SK-N-SH treated with all-trans-retinoic acid at 6 μM for 48 hours (cell line): ENCODE measurements at regions not wholly inside any gene's neighbourhood (a gene's known extent, or its start where the extent isn't known, plus 50 kb on each side); places are given as distances from the start of the nearest gene placed in this dataset.
"Not testable (repeated sequence)": the region's sequence is repeated elsewhere in the genome, so short reads cannot be mapped to it uniquely, and the experiment has no call there.

Source experiments
- ATAC-seq: fragments of 200-7000 bp; cut with Tn5 transposase; 3 replicates; pipeline ENCODE4 v1.9.1; 2020; ENCODE audit warnings: mild to moderate bottlenecking, moderate library complexity
- BACH2 ChIP-seq: fragments of 250-450 bp; sonication (Bioruptor Pico); IDR thresholded peaks from 2 replicates; pipeline ENCODE4 v1.9.0; 2021; ENCODE audit warnings: mild to moderate bottlenecking, borderline replicate concordance
- CREB5 ChIP-seq: fragments of 250-450 bp; sonication (Bioruptor Pico); IDR thresholded peaks from 2 replicates; pipeline ENCODE4 v1.5.1; 2020; ENCODE audit warnings: low read depth, mild to moderate bottlenecking, moderate library complexity
- CSDC2 ChIP-seq: fragments of 250-450 bp; sonication (Bioruptor Pico); IDR thresholded peaks from 2 replicates; pipeline ENCODE4 v1.5.0; 2020; ENCODE audit warnings: mild to moderate bottlenecking, moderate library complexity
- CSRNP3 ChIP-seq: fragments of 250-450 bp; sonication (Bioruptor Pico); IDR thresholded peaks from 2 replicates; pipeline ENCODE4 v1.5.1; 2021; ENCODE audit warnings: mild to moderate bottlenecking, moderate library complexity
- ISL1 ChIP-seq: fragments of 250-450 bp; sonication (Bioruptor Pico); IDR thresholded peaks from 2 replicates; pipeline ENCODE4 v2.1.2; 2022; ENCODE audit warnings: mild to moderate bottlenecking, moderate library complexity
- OSR1 ChIP-seq: fragments of 250-450 bp; sonication (Bioruptor Pico); IDR thresholded peaks from 2 replicates; pipeline ENCODE4 v1.8.0; 2022; ENCODE audit warnings: moderate library complexity, mild to moderate bottlenecking, inconsistent platforms
- PPARA ChIP-seq: fragments of 250-450 bp; sonication (Bioruptor Pico); IDR thresholded peaks from 2 replicates; pipeline ENCODE4 v1.5.0; 2020; ENCODE audit warnings: mild to moderate bottlenecking, borderline replicate concordance
- RARB ChIP-seq: fragments of 250-450 bp; sonication (Bioruptor Pico); IDR thresholded peaks from 2 replicates; pipeline ENCODE4 v1.8.0; 2021; ENCODE audit warnings: mild to moderate bottlenecking, moderate library complexity
- SNAI2 ChIP-seq: fragments of 250-450 bp; sonication (Bioruptor Pico); IDR thresholded peaks from 2 replicates; pipeline ENCODE4 v1.5.0; 2020; ENCODE audit warnings: mild to moderate bottlenecking, moderate library complexity
- TCF4 ChIP-seq: fragments of 250-450 bp; sonication (Bioruptor Pico); IDR thresholded peaks from 2 replicates; pipeline ENCODE4 v1.8.0; 2021; ENCODE audit warnings: mild to moderate bottlenecking, moderate library complexity, borderline replicate concordance
- TOX ChIP-seq: fragments of 250-450 bp; sonication (Bioruptor Pico); IDR thresholded peaks from 2 replicates; pipeline ENCODE4 v1.8.0; 2021; ENCODE audit warnings: mild to moderate bottlenecking, moderate library complexity, borderline replicate concordance
- TSHZ2 ChIP-seq: fragments of 250-450 bp; sonication (Bioruptor Pico); IDR thresholded peaks from 2 replicates; pipeline ENCODE4 v1.5.0; 2020; ENCODE audit warnings: mild to moderate bottlenecking, moderate library complexity
- ZC3H10 ChIP-seq: fragments of 250-450 bp; sonication (Bioruptor Pico); IDR thresholded peaks from 2 replicates; pipeline ENCODE4 v1.5.1; 2021; ENCODE audit warnings: mild to moderate bottlenecking, moderate library complexity
- ZFP3 ChIP-seq: fragments of 250-450 bp; sonication (Bioruptor Pico); IDR thresholded peaks from 2 replicates; pipeline ENCODE4 v1.5.0; 2020; ENCODE audit warnings: mild to moderate bottlenecking, moderate library complexity
- ZFP30 ChIP-seq: fragments of 450-650 bp; formaldehyde crosslinking; IDR thresholded peaks from 2 replicates; pipeline ENCODE4 v1.5.0; 2022; ENCODE audit warnings: mild to moderate bottlenecking, moderate library complexity
- ZNF70 ChIP-seq: fragments of 450-650 bp; formaldehyde crosslinking; IDR thresholded peaks from 2 replicates; pipeline ENCODE4 v1.5.0; 2020; ENCODE audit warnings: mild to moderate bottlenecking, moderate library complexity
- ZNF8 ChIP-seq: fragments of 450-650 bp; formaldehyde crosslinking; IDR thresholded peaks from 2 replicates; pipeline ENCODE4 v1.5.0; 2020; ENCODE audit warnings: mild to moderate bottlenecking, moderate library complexity
- TF ChIP-seq, protein P1 (sequence below): fragments of 250-450 bp; sonication (Bioruptor Pico); IDR thresholded peaks from 2 replicates; pipeline ENCODE4 v1.8.0; 2020; ENCODE audit warnings: mild to moderate bottlenecking, moderate library complexity, borderline replicate concordance

- no peak for ATAC-seq
- TF ChIP-seq TOX (CRISPR knock-in tag): no peak
- TF ChIP-seq BACH2 (CRISPR knock-in tag): no peak
- no peak for TF ChIP-seq ISL1 (CRISPR knock-in tag)
- no peak for TF ChIP-seq SNAI2 (CRISPR knock-in tag)
- no peak for TF ChIP-seq CSDC2
- TF ChIP-seq CSRNP3 (CRISPR knock-in tag): no peak
- TF ChIP-seq, protein P1, sequence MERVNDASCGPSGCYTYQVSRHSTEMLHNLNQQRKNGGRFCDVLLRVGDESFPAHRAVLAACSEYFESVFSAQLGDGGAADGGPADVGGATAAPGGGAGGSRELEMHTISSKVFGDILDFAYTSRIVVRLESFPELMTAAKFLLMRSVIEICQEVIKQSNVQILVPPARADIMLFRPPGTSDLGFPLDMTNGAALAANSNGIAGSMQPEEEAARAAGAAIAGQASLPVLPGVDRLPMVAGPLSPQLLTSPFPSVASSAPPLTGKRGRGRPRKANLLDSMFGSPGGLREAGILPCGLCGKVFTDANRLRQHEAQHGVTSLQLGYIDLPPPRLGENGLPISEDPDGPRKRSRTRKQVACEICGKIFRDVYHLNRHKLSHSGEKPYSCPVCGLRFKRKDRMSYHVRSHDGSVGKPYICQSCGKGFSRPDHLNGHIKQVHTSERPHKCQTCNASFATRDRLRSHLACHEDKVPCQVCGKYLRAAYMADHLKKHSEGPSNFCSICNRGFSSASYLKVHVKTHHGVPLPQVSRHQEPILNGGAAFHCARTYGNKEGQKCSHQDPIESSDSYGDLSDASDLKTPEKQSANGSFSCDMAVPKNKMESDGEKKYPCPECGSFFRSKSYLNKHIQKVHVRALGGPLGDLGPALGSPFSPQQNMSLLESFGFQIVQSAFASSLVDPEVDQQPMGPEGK: no peak
- no peak for TF ChIP-seq ZFP30 (CRISPR knock-in tag)
- no peak for TF ChIP-seq OSR1 (CRISPR knock-in tag)
- no peak for TF ChIP-seq CREB5
Observed at GRCh38 chr19:7400815-7401214, 52.1 kb downstream of the ARHGEF18 start.

GRCh38 chr19:7401694-7402093, 53.0 kb downstream of the ARHGEF18 start:
- TF ChIP-seq ZFP30 (CRISPR knock-in tag): no peak
- ATAC-seq: no peak

DNA sequence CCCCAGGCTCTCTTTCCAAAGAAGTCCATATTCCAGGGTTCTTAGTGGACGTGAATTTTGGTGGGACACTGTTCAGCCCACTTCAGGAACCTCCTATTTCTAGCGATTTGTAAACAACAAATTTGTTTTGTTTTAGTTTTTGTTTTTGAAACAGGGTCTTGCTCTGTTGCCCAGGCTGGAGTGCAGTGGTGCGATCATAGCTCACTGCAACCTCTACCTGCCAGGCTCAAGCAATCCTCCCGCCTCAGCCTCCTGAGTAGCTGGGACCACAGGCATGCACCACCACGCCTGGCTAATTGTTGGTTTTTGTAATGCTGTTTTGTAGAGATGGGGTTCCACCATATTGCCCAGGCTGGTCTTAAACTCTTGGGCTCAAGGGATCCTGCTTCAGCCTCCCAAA, 56.7 kb downstream of the ARHGEF18 start:
- not testable (repeated sequence) for ATAC-seq

DNA sequence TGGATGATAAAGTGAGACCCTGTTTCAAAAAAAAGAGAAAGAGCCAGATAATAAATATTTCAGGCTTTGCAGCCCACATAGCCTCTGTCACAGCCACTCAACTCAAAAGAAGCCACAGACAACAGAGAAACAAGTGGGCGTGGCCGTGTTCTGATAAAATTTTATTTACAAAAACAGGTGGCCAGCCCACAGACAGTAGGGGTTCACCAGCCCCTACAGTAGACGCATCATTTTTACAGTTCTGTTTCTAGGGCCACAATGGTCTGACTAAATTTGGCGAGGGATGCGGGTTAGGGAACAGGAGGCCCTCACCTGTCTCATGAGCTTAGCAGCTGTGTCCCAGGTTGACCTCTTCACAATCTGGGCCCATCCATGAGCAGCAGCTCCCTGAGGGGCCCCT, 59.5 kb downstream of the ARHGEF18 start:
- no peak for ATAC-seq
- no peak for TF ChIP-seq OSR1 (CRISPR knock-in tag)
- no peak for TF ChIP-seq CREB5
- no peak for TF ChIP-seq ZNF70
- TF ChIP-seq TSHZ2: no peak
- no peak for TF ChIP-seq RARB
- TF ChIP-seq ZFP3 (CRISPR knock-in tag): no peak
- TF ChIP-seq CSRNP3 (CRISPR knock-in tag): no peak
- TF ChIP-seq, protein P1: no peak
- no peak for TF ChIP-seq ZC3H10 (CRISPR knock-in tag)
- no peak for TF ChIP-seq PPARA (CRISPR knock-in tag)
- TF ChIP-seq ZNF8 (CRISPR knock-in tag): no peak
- TF ChIP-seq TCF4 (CRISPR knock-in tag): no peak
- TF ChIP-seq, all 23 proteins: peak for 0
